Tibial nerve (tissue), 3 donors: ENCODE measurements at regions not wholly inside any gene's neighbourhood (a gene's known extent, or its start where the extent isn't known, plus 50 kb on each side); places are given as distances from the start of the nearest gene placed in this dataset.

Source experiments
- CTCF ChIP-seq, 5 experiments: fragments of 200-600 bp in 3 of 5; fragments of 450-650 bp in 2 of 5; sonication (generic) in 3 of 5; IDR thresholded peaks; one replicate each; pipeline ENCODE4 v1.5.1; 2016 to 2019; ENCODE audit warnings: antibody characterized with exemption in 5 of 5, mild to moderate bottlenecking in 3 of 5, moderate library complexity in 2 of 5
- POLR2A ChIP-seq, 2 donors: fragments of 450-650 bp; IDR thresholded peaks; one replicate each; pipeline ENCODE4 v1.6.1; 2017; ENCODE audit warnings: antibody characterized with exemption in 2 of 2, mild to moderate bottlenecking in 2 of 2, moderate library complexity in 2 of 2

- no peak for TF ChIP-seq CTCF (IDR thresholded peaks at IDR 0.05)
- no peak for TF ChIP-seq POLR2A (IDR thresholded peaks at IDR 0.05)
Measured at GRCh38 chr2:142710336-142710735, 167.1 kb upstream of the KYNU start.
